Panc1 (cell line): ENCODE measurements at regions not wholly inside any gene's neighbourhood (a gene's known extent, or its start where the extent isn't known, plus 50 kb on each side); places are given as distances from the start of the nearest gene placed in this dataset.

Experiments used
- ATAC-seq: fragments of 200-7000 bp; cut with Tn5 transposase; 2 replicates; pipeline ENCODE4 v1.9.1; 2020; ENCODE audit warnings: mild to moderate bottlenecking, moderate library complexity
- BruUV-seq: library from RNA; stranded (reverse); fragments of 400-500 nt; replicated peaks from 2 replicates; lab custom pipeline; 2021; lab: Mats Ljungman, UMichigan
- CTCF ChIA-PET: fragments of 300-600 bp; sonication (Branson Sonifier 250); formaldehyde crosslinking; loops from one replicate; lab custom pipeline; 2022; ENCODE audit warnings: antibody characterized with exemption; lab: Charles Lee
- POLR2A ChIA-PET: fragments of 300-600 bp; sonication (Branson Sonifier 250); formaldehyde crosslinking; loops from one replicate; lab custom pipeline; 2022; ENCODE audit warnings: antibody characterized with exemption; lab: Charles Lee
- DNase-seq: peaks from one replicate; pipeline ENCODE4 v3.0.0-alpha.2; 2010; ENCODE audit warnings: low read depth, low spot score
- H3K27ac ChIP-seq: 2 replicates; pipeline ENCODE4 v1.5.1; 2011; ENCODE audit warnings: mild to moderate bottlenecking, low read length, inconsistent platforms
- H3K27me3 ChIP-seq: fragments of 200-500 bp; sonication (Bioruptor generic); 2 replicates; pipeline ENCODE4 v1.6.0; 2014; ENCODE audit warnings: low read length, inconsistent platforms; ENCODE audit not compliant: control insufficient read depth, insufficient read depth
- H3K36me3 ChIP-seq: fragments of 200-500 bp; sonication (Bioruptor generic); 2 replicates; pipeline ENCODE4 v1.5.1; 2014; ENCODE audit warnings: inconsistent platforms, mild to moderate bottlenecking, low read length, moderate library complexity; ENCODE audit not compliant: control insufficient read depth, insufficient read depth
- H3K4me1 ChIP-seq: 2 replicates; pipeline ENCODE4 v1.5.1; 2011; ENCODE audit warnings: inconsistent platforms, mild to moderate bottlenecking, low read length, moderate library complexity; ENCODE audit not compliant: control insufficient read depth, insufficient read depth
- H3K4me3 ChIP-seq, 2 experiments: 2 replicates each; pipeline ENCODE4 v1.5.1; 2011 to 2012; ENCODE audit warnings: low read depth in 2 of 2, low read length in 2 of 2, mild to moderate bottlenecking in 2 of 2, inconsistent platforms in 1 of 2, moderate library complexity in 1 of 2
- H3K9me3 ChIP-seq: fragments of 200-500 bp; sonication (Bioruptor generic); 2 replicates; pipeline ENCODE4 v1.5.1; 2014; ENCODE audit warnings: low read depth, mild to moderate bottlenecking, inconsistent platforms, low read length, moderate library complexity; ENCODE audit not compliant: control insufficient read depth, insufficient read depth
- CTCF ChIP-seq: fragments of 450-650 bp; IDR thresholded peaks from 2 replicates; pipeline ENCODE4 v1.5.1; 2017; ENCODE audit warnings: mild to moderate bottlenecking
- POLR2AphosphoS5 ChIP-seq: IDR thresholded peaks from 2 replicates; pipeline ENCODE4 v1.6.1; 2012; ENCODE audit warnings: mild to moderate bottlenecking, low read depth, low read length, moderate library complexity
- SIN3A ChIP-seq: IDR thresholded peaks from 2 replicates; pipeline ENCODE4 v1.6.1; 2012; ENCODE audit warnings: low read depth, mild to moderate bottlenecking, low read length, moderate library complexity, borderline replicate concordance; ENCODE audit not compliant: insufficient read depth
- TCF7L2 ChIP-seq: IDR thresholded peaks from 2 replicates; pipeline ENCODE4 v1.6.1; 2011; ENCODE audit warnings: mild to moderate bottlenecking, low read depth, low read length, inconsistent platforms
- in situ Hi-C: cut with HindIII; loops from 2 replicates; pipeline ENCODE4 v1.10.0; 2016; ENCODE audit warnings: low sequenced_read_pairs, low pct_unique_long_range_greater_than_20kb
- intact Hi-C: fragments of 100-400 bp; cut with micrococcal nuclease; formaldehyde crosslinking; loops from one replicate; pipeline ENCODE4 v1.10.0; 2022; ENCODE audit not compliant: unreplicated experiment
- TF ChIP-seq, protein P1 (sequence below), 2 experiments: IDR thresholded peaks; 2 replicates each; pipeline ENCODE4 v1.6.1; 2011 to 2012; ENCODE audit warnings: low read depth in 2 of 2, control low read depth in 1 of 2, low read length in 1 of 2, mild to moderate bottlenecking in 1 of 2, moderate library complexity in 1 of 2; ENCODE audit not compliant: insufficient read depth in 1 of 2

DNA sequence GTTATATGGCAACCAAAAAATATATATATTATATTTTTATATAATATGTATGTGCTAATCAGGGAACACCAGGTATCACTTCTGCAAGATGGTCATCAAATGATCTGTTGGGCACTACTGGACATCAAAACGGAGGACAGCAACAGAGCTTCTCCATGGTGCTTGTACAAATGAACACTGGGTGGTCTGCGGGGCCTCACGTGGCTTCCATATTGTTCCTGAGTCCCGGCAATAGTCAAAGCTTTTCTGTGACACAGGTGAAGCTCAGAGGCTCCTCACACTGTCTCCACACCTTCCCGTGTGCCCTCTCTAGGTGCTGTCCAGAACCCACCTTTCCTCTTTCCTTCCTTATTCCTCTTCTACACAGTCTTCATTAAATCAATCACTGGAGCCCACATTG, 149.9 kb upstream of the PIRT start:
- in situ Hi-C loops = no loop called here
- H3K4me1 ChIP-seq = no peaks in the 10 kb centered on the region
- H3K9me3 ChIP-seq = no peaks in the 10 kb centered on the region
- ChIA-PET CTCF (no interaction called here), POLR2A (no interaction called here)
- H3K4me3 ChIP-seq = no peak overlapping the region
- no peaks in the 10 kb centered on the region for H3K36me3 ChIP-seq
- no peak overlapping the region for H3K27ac ChIP-seq
- intact Hi-C loops = no loop called here
- TF ChIP-seq TCF7L2 (no peak), CTCF (no peak), POLR2AphosphoS5 (no peak), SIN3A (no peak)
- TF ChIP-seq, protein P1, sequence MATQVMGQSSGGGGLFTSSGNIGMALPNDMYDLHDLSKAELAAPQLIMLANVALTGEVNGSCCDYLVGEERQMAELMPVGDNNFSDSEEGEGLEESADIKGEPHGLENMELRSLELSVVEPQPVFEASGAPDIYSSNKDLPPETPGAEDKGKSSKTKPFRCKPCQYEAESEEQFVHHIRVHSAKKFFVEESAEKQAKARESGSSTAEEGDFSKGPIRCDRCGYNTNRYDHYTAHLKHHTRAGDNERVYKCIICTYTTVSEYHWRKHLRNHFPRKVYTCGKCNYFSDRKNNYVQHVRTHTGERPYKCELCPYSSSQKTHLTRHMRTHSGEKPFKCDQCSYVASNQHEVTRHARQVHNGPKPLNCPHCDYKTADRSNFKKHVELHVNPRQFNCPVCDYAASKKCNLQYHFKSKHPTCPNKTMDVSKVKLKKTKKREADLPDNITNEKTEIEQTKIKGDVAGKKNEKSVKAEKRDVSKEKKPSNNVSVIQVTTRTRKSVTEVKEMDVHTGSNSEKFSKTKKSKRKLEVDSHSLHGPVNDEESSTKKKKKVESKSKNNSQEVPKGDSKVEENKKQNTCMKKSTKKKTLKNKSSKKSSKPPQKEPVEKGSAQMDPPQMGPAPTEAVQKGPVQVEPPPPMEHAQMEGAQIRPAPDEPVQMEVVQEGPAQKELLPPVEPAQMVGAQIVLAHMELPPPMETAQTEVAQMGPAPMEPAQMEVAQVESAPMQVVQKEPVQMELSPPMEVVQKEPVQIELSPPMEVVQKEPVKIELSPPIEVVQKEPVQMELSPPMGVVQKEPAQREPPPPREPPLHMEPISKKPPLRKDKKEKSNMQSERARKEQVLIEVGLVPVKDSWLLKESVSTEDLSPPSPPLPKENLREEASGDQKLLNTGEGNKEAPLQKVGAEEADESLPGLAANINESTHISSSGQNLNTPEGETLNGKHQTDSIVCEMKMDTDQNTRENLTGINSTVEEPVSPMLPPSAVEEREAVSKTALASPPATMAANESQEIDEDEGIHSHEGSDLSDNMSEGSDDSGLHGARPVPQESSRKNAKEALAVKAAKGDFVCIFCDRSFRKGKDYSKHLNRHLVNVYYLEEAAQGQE (IDR thresholded peaks at IDR 0.05; ENCODE audit: insufficient read depth in 1 of 2, low read depth in 2 of 2, low read length in 1 of 2) = no peak
- BruUV-seq = no TSS peak
- ATAC-seq (no peak), DNase-seq (no peak)
- no peaks in the 10 kb centered on the region for H3K27me3 ChIP-seq

DNA sequence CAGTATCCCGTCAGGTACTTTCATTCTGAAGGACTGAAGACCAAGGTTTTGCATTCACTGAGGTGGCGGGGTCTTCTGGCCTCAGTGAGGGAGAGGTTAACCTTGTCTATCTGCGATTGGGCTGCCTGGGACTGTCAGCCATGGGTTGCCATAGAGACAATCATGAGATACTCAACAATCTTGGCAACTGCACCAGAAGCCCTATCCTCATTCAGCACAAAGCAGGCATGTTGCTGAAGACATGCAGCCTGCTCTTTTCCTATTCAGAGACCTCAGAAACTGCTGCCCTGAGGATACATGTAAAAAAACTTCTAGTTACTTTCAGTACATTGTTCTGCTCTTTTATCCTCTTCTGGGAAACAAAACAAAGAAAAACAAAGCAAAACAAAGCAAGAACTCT, 146.3 kb upstream of the PIRT start:
- DNase-seq (no peak), ATAC-seq (no peak)
- no peak overlapping the region for H3K27ac ChIP-seq
- TF ChIP-seq TCF7L2 = no peak
- intact Hi-C loops = no loop called here
- no peaks in the 10 kb centered on the region for H3K27me3 ChIP-seq
- CTCF ChIA-PET = no interaction called here
- no peaks in the 10 kb centered on the region for H3K36me3 ChIP-seq
- no peaks in the 10 kb centered on the region for H3K9me3 ChIP-seq
- BruUV-seq = no TSS peak
- no peak overlapping the region for H3K4me3 ChIP-seq
- in situ Hi-C loops = no loop called here
- no peaks in the 10 kb centered on the region for H3K4me1 ChIP-seq
- POLR2A ChIA-PET = no interaction called here

- ChIA-PET POLR2A (no interaction called here), CTCF (no interaction called here)
- intact Hi-C loops = no loop called here
- H3K36me3 ChIP-seq = no peaks in the 10 kb centered on the region
- ATAC-seq (no peak), DNase-seq (no peak)
- in situ Hi-C loops = no loop called here
- no peak overlapping the region for H3K27ac ChIP-seq
- BruUV-seq = no TSS peak
- H3K4me1 ChIP-seq = no peaks in the 10 kb centered on the region
- H3K4me3 ChIP-seq = no peak overlapping the region
- H3K9me3 ChIP-seq = no peaks in the 10 kb centered on the region
- H3K27me3 ChIP-seq = no peaks in the 10 kb centered on the region
- TF ChIP-seq SIN3A (no peak), POLR2AphosphoS5 (no peak), TCF7L2 (no peak), CTCF (no peak)
- TF ChIP-seq, protein P1 (IDR thresholded peaks at IDR 0.05; ENCODE audit: insufficient read depth in 1 of 2, low read depth in 2 of 2, low read length in 1 of 2) = no peak
Observed at GRCh38 chr17:10976401-10976800, 138.5 kb upstream of the PIRT start.
